NCI-H2196 (cell line): ENCODE measurements at regions not wholly inside any gene's neighbourhood (a gene's known extent, or its start where the extent isn't known, plus 50 kb on each side); places are given as distances from the start of the nearest gene placed in this dataset.
"Not testable (repeated sequence)": the region's sequence is repeated elsewhere in the genome, so short reads cannot be mapped to it uniquely, and the experiment has no call there.

Experiments
- DNase-seq: peaks from one replicate; lab custom pipeline; 2025; ENCODE audit not compliant: unreplicated experiment; lab: John Stamatoyannopoulos, UW

GRCh38 chr1:105485207-105485606, 1571.3 kb upstream of the PRMT6 start:
- DNase-seq: no peak

GRCh38 chr1:105492921-105493320, 1563.6 kb upstream of the PRMT6 start:
- DNase-seq: no peak

- no peak for DNase-seq
These were observed 1540.4 kb upstream of the PRMT6 start for GRCh38 chr1:105516068-105516467.

GRCh38 chr1:105533996-105534395, 1522.5 kb upstream of the PRMT6 start:
- DNase-seq: no peak

- no peak for DNase-seq
These were observed 1512.0 kb upstream of the PRMT6 start for GRCh38 chr1:105544475-105544874.

- DNase-seq: no peak
These were observed 1500.2 kb upstream of the PRMT6 start for GRCh38 chr1:105556266-105556665.

- DNase-seq: no peak
These were observed 1498.5 kb upstream of the PRMT6 start for GRCh38 chr1:105558023-105558422.

GRCh38 chr1:105565006-105565405, 1491.5 kb upstream of the PRMT6 start:
- no peak for DNase-seq

GRCh38 chr1:105585791-105586190, 1470.7 kb upstream of the PRMT6 start:
- DNase-seq: no peak

GRCh38 chr1:105591681-105592080, 1464.8 kb upstream of the PRMT6 start:
- DNase-seq: no peak

GRCh38 chr1:105608713-105609112, 1447.8 kb upstream of the PRMT6 start:
- DNase-seq: no peak

- no peak for DNase-seq
These were observed 1430.0 kb upstream of the PRMT6 start for GRCh38 chr1:105626276-105626987.

- not testable (repeated sequence) for DNase-seq
These were observed 1425.2 kb upstream of the PRMT6 start for GRCh38 chr1:105631153-105631744.

- no peak for DNase-seq
These were observed 1423.9 kb upstream of the PRMT6 start for GRCh38 chr1:105632342-105633196.

- DNase-seq: no peak
These were observed 1420.4 kb upstream of the PRMT6 start for GRCh38 chr1:105636052-105636451.

- DNase-seq: no peak
These were observed 1415.1 kb upstream of the PRMT6 start for GRCh38 chr1:105641407-105641806.

- DNase-seq: no peak
These were observed 1404.4 kb upstream of the PRMT6 start for GRCh38 chr1:105652109-105652508.

- no peak for DNase-seq
These were observed 1401.4 kb upstream of the PRMT6 start for GRCh38 chr1:105655032-105655431.

- DNase-seq: no peak
These were observed 1392.0 kb upstream of the PRMT6 start for GRCh38 chr1:105664495-105664894.

- no peak for DNase-seq
These were observed 1378.1 kb upstream of the PRMT6 start for GRCh38 chr1:105678334-105678733.

- DNase-seq: no peak
These were observed 1371.8 kb upstream of the PRMT6 start for GRCh38 chr1:105684714-105685113.

GRCh38 chr1:105686026-105686425, 1370.4 kb upstream of the PRMT6 start:
- no peak for DNase-seq
